IPS DF 4.7 (cell line): ENCODE measurements at regions not wholly inside any gene's neighbourhood (a gene's known extent, or its start where the extent isn't known, plus 50 kb on each side); places are given as distances from the start of the nearest gene placed in this dataset.
"Not testable (repeated sequence)": the region's sequence is repeated elsewhere in the genome, so short reads cannot be mapped to it uniquely, and the experiment has no call there.

ENCODE experiments used
- DNase-seq: peaks from one replicate; pipeline ENCODE4 v3.0.0-alpha.2; 2013; ENCODE audit warnings: low spot score; ENCODE audit errors: extremely low read depth

GRCh38 chr2:146539739-146540138, 1305.1 kb upstream of the ACVR2A start:
- DNase-seq = not testable (repeated sequence)

DNA sequence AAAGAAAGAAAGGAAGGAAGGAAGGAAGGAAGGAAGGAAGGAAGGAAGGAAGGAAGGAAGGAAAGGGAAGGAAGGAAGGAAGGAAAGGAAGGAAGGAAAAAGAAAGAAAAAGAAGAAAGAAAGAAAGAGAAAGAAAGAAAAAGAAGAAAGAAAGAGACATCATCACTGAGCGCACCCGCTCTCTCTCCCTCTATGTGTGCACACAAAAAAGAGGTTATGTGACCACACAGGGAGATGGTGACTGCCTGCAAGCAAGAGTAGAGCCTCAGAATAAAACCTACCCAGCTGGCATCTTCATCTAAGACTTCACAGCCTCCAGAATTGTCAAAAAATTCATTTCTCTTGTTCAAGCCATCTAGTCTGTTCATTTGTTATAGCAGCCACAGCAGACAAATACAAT, 1307.4 kb upstream of the ACVR2A start:
- DNase-seq = no peak

GRCh38 chr2:146532509-146533147, 1312.2 kb upstream of the ACVR2A start:
- DNase-seq = no peak

- no peak for DNase-seq
Measured at GRCh38 chr2:146532009-146532408, 1312.8 kb upstream of the ACVR2A start.

DNA sequence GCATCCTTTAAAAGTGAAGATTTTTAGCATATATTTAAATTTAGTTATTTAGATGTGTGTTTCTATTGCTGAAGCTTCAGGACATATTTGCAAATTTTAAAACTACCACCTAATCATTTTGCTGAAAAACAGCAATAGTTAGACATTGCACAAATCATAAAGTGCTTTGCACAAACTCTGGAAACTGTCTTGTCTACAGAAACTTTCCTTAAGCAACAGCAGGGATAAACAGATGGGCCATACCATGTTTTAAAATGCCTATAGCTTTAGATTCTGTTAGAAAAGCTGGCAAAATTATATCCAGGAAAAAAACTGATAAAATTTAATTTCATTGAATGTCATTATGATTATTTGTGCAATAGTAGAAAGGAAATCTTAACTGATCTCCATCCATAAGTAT, 1313.9 kb upstream of the ACVR2A start:
- no peak for DNase-seq

DNA sequence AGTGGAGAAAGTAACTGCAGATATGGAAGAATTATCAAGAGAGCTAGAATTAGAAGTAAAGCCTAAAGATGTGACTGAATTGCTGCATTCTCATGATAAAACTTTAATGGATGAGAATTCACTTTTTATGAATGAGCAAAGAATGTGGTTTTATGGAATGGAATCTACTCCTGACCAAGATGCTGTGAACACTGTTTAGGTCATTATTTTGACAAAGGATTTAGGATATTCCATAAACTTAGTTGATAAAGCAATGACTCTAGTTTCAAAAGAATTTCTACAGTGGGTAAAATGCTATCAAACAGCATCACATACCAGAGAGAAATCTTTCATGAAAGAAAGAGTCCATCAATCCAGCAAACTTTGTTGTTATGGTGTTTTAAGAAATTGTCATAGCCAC, 1317.7 kb upstream of the ACVR2A start:
- no peak for DNase-seq

DNA sequence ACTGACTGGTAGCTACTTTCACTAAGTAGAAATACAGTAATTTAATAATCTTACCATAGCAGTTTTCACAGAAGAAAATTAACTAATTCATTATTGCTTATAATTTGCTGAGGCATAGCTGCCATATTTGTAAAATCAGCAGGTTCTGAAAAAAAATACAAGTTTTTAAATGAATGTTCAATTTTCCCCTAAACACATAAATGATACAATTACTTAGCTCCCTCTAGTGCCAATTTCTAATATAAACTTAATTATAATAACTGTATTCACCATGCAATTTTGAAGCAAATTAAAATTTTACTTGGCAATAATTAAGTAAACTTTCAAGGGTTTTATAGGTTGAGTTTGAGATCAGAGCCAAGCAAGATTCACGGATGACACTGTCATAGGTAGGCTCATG, 1321.6 kb upstream of the ACVR2A start:
- DNase-seq = no peak

DNA sequence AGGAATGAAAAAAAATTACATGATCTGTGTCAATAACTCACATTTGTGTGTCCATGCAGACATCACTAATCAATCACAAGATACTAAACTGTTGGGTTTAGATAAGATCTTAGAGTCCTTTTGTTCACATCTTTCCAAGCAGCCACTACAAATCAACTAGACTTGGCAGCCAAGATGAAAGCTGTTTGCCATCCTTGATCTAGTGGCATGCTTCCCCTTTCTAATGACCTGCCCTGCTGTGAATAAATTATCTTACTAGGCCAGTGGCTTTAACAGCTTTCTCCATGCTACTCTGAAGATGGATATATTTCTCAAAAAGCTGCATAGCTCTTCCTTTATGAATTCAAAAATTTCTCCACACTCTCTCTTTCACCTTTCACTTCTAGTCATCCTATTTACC, 1338.0 kb upstream of the ACVR2A start:
- DNase-seq = no peak

DNA sequence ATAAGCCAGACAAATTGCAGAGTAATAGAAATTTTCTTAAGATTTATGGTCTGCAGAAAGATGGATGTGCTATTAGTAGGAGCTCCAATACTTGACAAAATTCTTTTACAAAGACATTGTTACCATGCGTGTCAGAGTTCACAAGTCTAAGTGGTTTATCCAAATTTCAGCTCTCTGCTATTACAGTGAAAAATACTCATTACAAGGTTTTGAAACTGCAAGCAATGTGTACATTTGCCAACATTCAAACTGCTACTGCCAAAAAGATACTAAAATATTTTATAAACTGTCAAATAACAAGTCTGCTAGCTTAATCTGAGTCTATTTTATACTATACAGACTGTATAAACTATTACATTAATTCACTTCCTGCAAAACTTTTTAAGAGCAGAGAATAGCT, 1341.5 kb upstream of the ACVR2A start:
- DNase-seq = no peak

DNA sequence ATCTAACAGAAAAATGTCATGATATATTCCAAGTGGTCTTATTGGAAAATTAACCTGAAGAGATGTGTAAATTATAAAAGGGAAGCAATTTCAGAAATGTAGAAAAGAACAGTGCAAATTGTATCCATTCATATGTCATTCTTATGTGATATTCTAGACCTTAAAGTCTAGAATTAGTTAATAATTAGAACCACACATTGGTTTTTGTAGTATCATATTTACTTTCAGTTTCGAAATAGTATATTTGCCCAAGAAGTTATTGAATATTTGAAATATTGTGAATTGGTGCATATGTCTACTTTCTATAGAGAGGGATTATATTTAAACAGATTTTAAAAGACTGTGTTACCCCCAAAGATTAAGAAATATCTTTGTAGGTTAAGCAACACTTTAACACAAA, 1348.6 kb upstream of the ACVR2A start:
- no peak for DNase-seq

- DNase-seq = no peak
Measured at GRCh38 chr2:146489386-146489785, 1355.4 kb upstream of the ACVR2A start.

DNA sequence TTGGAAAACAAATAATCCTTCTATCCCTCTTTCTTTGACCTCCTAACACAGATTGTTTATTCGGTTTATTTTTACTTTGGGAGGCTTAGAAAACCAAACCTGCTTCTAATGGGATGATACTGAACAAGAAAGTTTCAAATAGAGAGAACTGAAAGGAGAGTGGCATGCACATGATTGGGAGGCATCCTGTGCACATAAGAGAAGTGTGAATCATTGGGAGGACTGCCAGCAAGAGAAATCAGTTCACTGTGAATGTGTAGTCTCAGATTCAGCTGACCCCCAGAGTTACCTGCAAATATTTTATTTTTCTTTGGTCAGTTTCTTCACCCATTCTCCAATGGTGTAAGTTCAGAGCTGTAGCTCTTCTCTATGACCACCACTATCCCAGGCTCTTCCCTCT, 1363.2 kb upstream of the ACVR2A start:
- DNase-seq = no peak

- DNase-seq = no peak
Measured at GRCh38 chr2:146477383-146477782, 1367.4 kb upstream of the ACVR2A start.

- no peak for DNase-seq
Measured at GRCh38 chr2:146468578-146468977, 1376.3 kb upstream of the ACVR2A start.

DNA sequence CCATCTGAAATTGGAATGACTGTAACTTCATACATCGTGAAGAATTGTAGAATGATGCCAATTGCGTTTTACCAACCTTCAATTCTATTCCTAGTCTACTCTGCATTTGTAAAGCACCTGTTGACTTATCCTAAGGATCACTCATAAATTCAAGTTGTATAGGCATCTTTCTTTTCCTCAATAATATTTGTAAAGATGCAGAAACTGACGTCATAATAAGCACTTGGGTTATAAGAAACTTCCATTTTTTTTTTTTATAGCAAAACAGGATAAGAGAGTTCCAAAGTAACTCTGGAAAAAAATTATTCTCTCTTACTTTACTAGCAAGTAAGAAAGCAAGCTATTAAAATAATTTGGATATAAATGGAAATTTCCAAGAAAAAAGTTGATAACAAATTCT, 1377.4 kb upstream of the ACVR2A start:
- no peak for DNase-seq

DNA sequence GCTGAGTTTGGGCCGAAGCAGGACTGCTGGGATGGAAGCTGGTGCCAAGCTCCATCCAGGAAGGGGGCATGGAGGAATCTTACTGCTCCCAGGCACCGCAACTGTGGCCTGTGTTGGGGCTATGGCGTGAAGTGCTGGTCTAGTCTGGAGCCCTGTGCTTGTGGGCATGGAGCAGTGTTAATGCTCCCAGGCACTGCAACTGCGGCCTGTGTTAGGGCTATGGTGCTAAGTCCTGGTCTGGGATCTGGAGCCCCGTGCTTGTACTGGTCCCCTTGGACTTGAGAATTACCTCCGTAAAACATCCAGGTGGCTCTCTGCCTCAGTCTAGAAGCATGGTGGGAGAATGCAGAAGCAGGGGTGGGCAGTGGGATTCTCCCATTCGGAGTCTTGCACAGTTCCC, 1379.4 kb upstream of the ACVR2A start:
- no peak for DNase-seq

GRCh38 chr2:146461068-146461467, 1383.8 kb upstream of the ACVR2A start:
- DNase-seq = no peak

- DNase-seq = no peak
Measured at GRCh38 chr2:146458585-146458984, 1386.2 kb upstream of the ACVR2A start.

DNA sequence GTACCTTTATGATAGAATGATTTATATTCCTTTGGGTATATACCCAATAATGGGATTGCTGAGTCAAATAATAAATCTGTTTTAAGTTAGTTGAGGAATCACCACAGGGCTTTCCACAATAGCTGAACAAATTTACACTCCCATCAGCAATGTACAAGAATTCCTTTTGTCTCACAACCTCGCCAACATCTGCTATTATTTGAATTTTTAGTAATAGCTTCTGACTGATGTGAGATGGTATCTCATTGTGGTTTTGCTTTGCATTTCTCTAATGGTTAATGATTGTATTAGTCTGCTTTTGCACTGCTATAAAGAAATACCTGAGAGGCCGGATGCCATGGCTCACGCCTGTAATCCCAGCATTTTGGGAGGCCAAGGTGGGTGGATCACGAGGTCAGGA, 1387.6 kb upstream of the ACVR2A start:
- no peak for DNase-seq

DNA sequence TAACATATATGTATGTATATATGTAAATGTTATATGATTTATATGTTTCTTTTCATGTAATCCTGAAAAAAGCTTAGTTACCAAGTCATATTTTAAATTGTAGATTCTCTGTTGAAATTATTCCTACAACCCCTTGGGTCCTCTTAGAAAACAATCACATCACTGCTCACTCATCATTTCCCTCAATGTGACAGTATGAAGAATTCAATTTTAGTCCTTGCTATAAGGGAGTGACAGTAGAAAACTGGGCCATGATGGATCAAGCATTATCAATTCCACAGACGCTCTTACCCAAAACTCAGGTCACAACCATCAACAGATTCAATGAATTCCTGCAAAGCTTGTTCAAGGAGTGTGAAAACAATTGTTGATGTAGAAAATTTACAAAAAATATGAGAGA, 1389.5 kb upstream of the ACVR2A start:
- DNase-seq = no peak

- DNase-seq = no peak
Measured at GRCh38 chr2:146451972-146452371, 1392.9 kb upstream of the ACVR2A start.

GRCh38 chr2:146450131-146450530, 1394.7 kb upstream of the ACVR2A start:
- no peak for DNase-seq

GRCh38 chr2:146444987-146445386, 1399.8 kb upstream of the ACVR2A start:
- no peak for DNase-seq

DNA sequence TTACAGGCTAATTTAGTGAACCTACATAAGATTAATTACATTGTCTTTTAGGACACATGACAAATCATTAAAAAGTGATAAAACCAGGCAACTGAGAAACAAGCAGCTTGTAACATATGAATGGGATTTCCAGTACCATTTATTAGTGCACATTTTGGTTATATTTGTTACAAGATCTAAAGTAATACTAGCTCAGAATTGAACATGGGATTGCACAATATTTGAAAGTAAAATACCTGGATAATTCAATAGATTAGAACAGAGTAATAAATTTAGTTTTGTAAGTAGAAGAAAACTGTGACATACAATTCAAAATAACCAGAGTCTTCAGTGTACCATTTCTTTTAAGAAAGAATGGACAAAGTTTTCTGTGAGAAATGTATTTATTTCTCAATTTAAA, 1400.7 kb upstream of the ACVR2A start:
- DNase-seq = no peak
